HEK293 (cell line): ENCODE measurements at regions not wholly inside any gene's neighbourhood (a gene's known extent, or its start where the extent isn't known, plus 50 kb on each side); places are given as distances from the start of the nearest gene placed in this dataset.
A peak's percentile ranks its signal among the peaks of the same experiment; 100 is the strongest.

Experiments used
- CTCF ChIA-PET: fragments of 350-600 bp; formaldehyde crosslinking; extraction: SDS; loops from one replicate; lab custom pipeline; 2021; ENCODE audit warnings: antibody characterized with exemption; lab: Yijun Ruan, JAX
- POLR2A ChIA-PET: fragments of 300-600 bp; formaldehyde crosslinking; extraction: SDS; loops from one replicate; lab custom pipeline; 2020; ENCODE audit warnings: antibody characterized with exemption, inconsistent platforms; lab: Yijun Ruan, JAX
- H3K27ac ChIP-seq: fragments of 200-500 bp; sonication (Bioruptor generic); 2 replicates; pipeline ENCODE4 v1.5.1; 2014; ENCODE audit warnings: low read depth, low read length, control low read depth, inconsistent platforms; ENCODE audit errors: extremely low read depth
- H3K36me3 ChIP-seq, 2 experiments: fragments of 200-500 bp in 1 of 2; sonication (Bioruptor generic) in 1 of 2; 1 replicate in 1 of 2; 2 replicates in 1 of 2; pipeline ENCODE4 v1.5.1; 2014 to 2017; ENCODE audit warnings: inconsistent platforms in 2 of 2, low read length in 2 of 2; ENCODE audit not compliant: control insufficient read depth in 2 of 2, insufficient read depth in 1 of 2
- H3K4me1 ChIP-seq: fragments of 200-500 bp; sonication (Bioruptor generic); 2 replicates; pipeline ENCODE4 v1.5.1; 2014; ENCODE audit warnings: mild to moderate bottlenecking, low read length, inconsistent platforms; ENCODE audit not compliant: control insufficient read depth, insufficient read depth
- H3K4me3 ChIP-seq: 2 replicates; pipeline ENCODE4 v1.5.1; 2011; ENCODE audit warnings: low read depth, mild to moderate bottlenecking, control low read depth, low read length, moderate library complexity
- H3K9me3 ChIP-seq: fragments of 200-500 bp; sonication (Bioruptor generic); 2 replicates; pipeline ENCODE4 v1.5.1; 2014; ENCODE audit warnings: low read depth, low read length, inconsistent platforms; ENCODE audit not compliant: control insufficient read depth, insufficient read depth
- GLIS2 ChIP-seq: fragments of 450-650 bp; formaldehyde crosslinking; IDR thresholded peaks from 2 replicates; pipeline ENCODE4 v1.5.1; 2016; ENCODE audit warnings: missing biosample characterization, missing genetic modification characterization
- KLF10 ChIP-seq: fragments of 450-650 bp; IDR thresholded peaks from 2 replicates; pipeline ENCODE4 v1.5.1; 2018; ENCODE audit warnings: missing biosample characterization, mild to moderate bottlenecking, missing genetic modification characterization
- PRDM1 ChIP-seq: fragments of 450-650 bp; formaldehyde crosslinking; IDR thresholded peaks from 2 replicates; pipeline ENCODE4; 2016; ENCODE audit warnings: missing biosample characterization, missing genetic modification characterization
- SCRT2 ChIP-seq: fragments of 450-650 bp; formaldehyde crosslinking; IDR thresholded peaks from 2 replicates; pipeline ENCODE4 v1.5.1; 2016; ENCODE audit warnings: missing biosample characterization, missing genetic modification characterization
- WT1 ChIP-seq: fragments of 450-650 bp; formaldehyde crosslinking; IDR thresholded peaks from 2 replicates; pipeline ENCODE4 v1.5.1; 2016; ENCODE audit warnings: missing biosample characterization, missing genetic modification characterization
- ZEB2 ChIP-seq: fragments of 450-650 bp; formaldehyde crosslinking; IDR thresholded peaks from 2 replicates; pipeline ENCODE4 v1.5.1; 2016; ENCODE audit warnings: missing biosample characterization, missing genetic modification characterization
- ZNF248 ChIP-seq: fragments of 450-650 bp; formaldehyde crosslinking; IDR thresholded peaks from 2 replicates; pipeline ENCODE4 v1.5.1; 2017; ENCODE audit warnings: missing biosample characterization, missing genetic modification characterization
- ZNF366 ChIP-seq: fragments of 450-650 bp; formaldehyde crosslinking; conservative IDR thresholded peaks from 2 replicates; pipeline ENCODE4 v1.5.1; 2016; ENCODE audit warnings: missing biosample characterization, missing genetic modification characterization
- ZNF394 ChIP-seq: fragments of 450-650 bp; formaldehyde crosslinking; IDR thresholded peaks from 2 replicates; pipeline ENCODE4 v1.5.1; 2016; ENCODE audit warnings: missing biosample characterization, missing genetic modification characterization, mild to moderate bottlenecking, moderate library complexity, borderline replicate concordance
- ZNF48 ChIP-seq: fragments of 450-650 bp; formaldehyde crosslinking; IDR thresholded peaks from 2 replicates; pipeline ENCODE4 v1.5.1; 2016; ENCODE audit warnings: missing biosample characterization, missing genetic modification characterization
- ZNF629 ChIP-seq: fragments of 450-650 bp; formaldehyde crosslinking; IDR thresholded peaks from 2 replicates; pipeline ENCODE4 v1.5.1; 2017; ENCODE audit warnings: missing biosample characterization, missing genetic modification characterization
- ZNF658 ChIP-seq: fragments of 450-650 bp; formaldehyde crosslinking; IDR thresholded peaks from 2 replicates; pipeline ENCODE4; 2016; ENCODE audit warnings: missing biosample characterization, missing genetic modification characterization
- ZNF660 ChIP-seq: fragments of 450-650 bp; IDR thresholded peaks from 2 replicates; pipeline ENCODE4 v1.5.1; 2018; ENCODE audit warnings: missing biosample characterization, mild to moderate bottlenecking, missing genetic modification characterization
- ZNF777 ChIP-seq: fragments of 450-650 bp; formaldehyde crosslinking; IDR thresholded peaks from 2 replicates; pipeline ENCODE4 v1.5.1; 2017; ENCODE audit warnings: missing biosample characterization, missing genetic modification characterization, borderline replicate concordance
- ZXDB ChIP-seq: fragments of 450-650 bp; formaldehyde crosslinking; IDR thresholded peaks from 2 replicates; pipeline ENCODE4 v1.5.1; 2016; ENCODE audit warnings: missing biosample characterization, missing genetic modification characterization
- TF ChIP-seq, protein P1 (sequence below): fragments of 450-650 bp; formaldehyde crosslinking; IDR thresholded peaks from 2 replicates; pipeline ENCODE4 v1.5.1; 2017; ENCODE audit warnings: missing biosample characterization, missing genetic modification characterization
- TF ChIP-seq, protein P2 (sequence below): fragments of 450-650 bp; formaldehyde crosslinking; conservative IDR thresholded peaks from 2 replicates; pipeline ENCODE4 v1.5.1; 2016; ENCODE audit warnings: low read depth, missing biosample characterization, missing genetic modification characterization
- TF ChIP-seq, protein P3 (sequence below): fragments of 450-650 bp; formaldehyde crosslinking; conservative IDR thresholded peaks from 2 replicates; pipeline ENCODE4 v1.5.1; 2016; ENCODE audit warnings: low read depth, missing biosample characterization, missing genetic modification characterization

DNA sequence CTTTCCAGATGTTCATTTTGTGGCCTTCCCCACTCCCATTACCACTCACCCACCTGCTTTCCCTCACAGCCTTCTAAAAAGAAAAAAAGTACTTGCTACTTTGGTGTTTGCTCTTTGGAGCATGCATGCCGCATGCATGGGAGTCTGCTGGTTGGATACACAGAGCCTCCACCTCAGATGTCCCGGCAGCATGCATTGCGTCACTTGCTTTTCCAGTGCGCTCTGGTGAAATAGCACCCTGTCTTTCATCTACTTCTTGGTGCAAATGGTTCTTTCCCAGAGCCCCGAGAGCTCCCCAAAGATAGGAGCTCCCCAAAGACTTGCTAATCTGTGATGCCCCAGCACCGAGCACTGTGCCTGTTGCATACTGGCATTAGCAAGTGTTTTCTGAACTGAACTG, 333.2 kb upstream of the ZNF507 start:
- no peaks in the 10 kb centered on the region; the same call in 1 of the 2 replicates for H3K9me3 ChIP-seq
- no peak overlapping the region for H3K4me3 ChIP-seq
- no peak overlapping the region for H3K27ac ChIP-seq
- no peaks in the 10 kb centered on the region for H3K36me3 ChIP-seq
- ChIA-PET CTCF (no interaction called here), POLR2A (no interaction called here)
- peaks cover 7% of the 10 kb centered on the region for H3K4me1 ChIP-seq
- no peak for TF ChIP-seq ZNF248 (tag by site-specific recombination)
- TF ChIP-seq SCRT2 (tag by site-specific recombination): no peak
- TF ChIP-seq ZNF660 (tag by site-specific recombination): no peak
- TF ChIP-seq ZNF394 (tag by site-specific recombination): no peak

DNA sequence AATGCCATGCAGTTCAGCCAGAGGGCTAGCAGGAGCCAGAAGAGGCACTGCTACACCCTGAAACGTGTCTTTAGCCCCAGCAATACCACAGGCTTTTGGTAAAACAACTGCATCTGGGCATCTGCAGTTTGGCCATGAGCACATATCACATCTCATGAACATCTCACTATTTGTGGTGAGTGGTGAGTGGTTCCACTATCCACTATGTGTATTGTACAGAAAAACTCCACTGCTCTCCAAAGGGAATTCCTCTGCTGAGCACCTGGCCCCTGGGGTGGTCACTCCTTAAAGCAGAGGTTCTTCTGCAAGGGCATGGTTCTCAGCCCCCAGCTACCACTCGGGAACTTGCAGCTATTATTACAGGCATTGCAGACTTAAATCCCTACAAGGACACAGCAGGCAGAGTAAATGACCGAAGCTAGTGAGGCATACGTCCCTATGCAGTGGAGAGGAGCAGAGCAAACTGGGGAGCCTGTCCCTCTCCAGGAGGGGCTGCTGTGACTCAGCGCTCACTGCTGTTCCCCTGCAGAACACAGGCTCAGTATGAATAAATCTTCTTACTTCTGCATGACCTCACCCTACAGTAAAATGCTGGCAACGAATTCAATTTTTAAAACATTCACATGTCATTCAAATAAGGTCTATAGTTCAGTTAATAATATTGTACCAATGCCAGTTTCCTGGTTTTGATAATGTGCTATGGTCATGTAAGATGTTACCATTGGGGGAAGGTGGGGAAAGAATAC, 332.4 kb upstream of the ZNF507 start:
- CTCF ChIA-PET: interaction anchor here (0.7 kb wide), 1 partner anchor 1124 kb away, joined by 3 read pairs; no protein-coding TSS in a partner anchor

GRCh38 chr19:32017176-32017953, 328.0 kb upstream of the ZNF507 start:
- H3K4me1 ChIP-seq: peaks cover 21% of the 10 kb centered on the region
- no peaks in the 10 kb centered on the region for H3K36me3 ChIP-seq
- H3K9me3 ChIP-seq: no peaks in the 10 kb centered on the region; the same call in 1 of the 2 replicates
- H3K4me3 ChIP-seq: no peak overlapping the region
- ChIA-PET POLR2A (no interaction called here), CTCF (no interaction called here)
- peak overlapping the region; percentile 21 for H3K27ac ChIP-seq
- TF ChIP-seq, protein P1, sequence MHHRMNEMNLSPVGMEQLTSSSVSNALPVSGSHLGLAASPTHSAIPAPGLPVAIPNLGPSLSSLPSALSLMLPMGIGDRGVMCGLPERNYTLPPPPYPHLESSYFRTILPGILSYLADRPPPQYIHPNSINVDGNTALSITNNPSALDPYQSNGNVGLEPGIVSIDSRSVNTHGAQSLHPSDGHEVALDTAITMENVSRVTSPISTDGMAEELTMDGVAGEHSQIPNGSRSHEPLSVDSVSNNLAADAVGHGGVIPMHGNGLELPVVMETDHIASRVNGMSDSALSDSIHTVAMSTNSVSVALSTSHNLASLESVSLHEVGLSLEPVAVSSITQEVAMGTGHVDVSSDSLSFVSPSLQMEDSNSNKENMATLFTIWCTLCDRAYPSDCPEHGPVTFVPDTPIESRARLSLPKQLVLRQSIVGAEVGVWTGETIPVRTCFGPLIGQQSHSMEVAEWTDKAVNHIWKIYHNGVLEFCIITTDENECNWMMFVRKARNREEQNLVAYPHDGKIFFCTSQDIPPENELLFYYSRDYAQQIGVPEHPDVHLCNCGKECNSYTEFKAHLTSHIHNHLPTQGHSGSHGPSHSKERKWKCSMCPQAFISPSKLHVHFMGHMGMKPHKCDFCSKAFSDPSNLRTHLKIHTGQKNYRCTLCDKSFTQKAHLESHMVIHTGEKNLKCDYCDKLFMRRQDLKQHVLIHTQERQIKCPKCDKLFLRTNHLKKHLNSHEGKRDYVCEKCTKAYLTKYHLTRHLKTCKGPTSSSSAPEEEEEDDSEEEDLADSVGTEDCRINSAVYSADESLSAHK: no peak
- TF ChIP-seq ZNF660 (tag by site-specific recombination) (no peak), ZNF629 (tag by site-specific recombination) (no peak), ZEB2 (tag by site-specific recombination) (no peak), PRDM1 (tag by site-specific recombination) (no peak)
- TF ChIP-seq, protein P2, sequence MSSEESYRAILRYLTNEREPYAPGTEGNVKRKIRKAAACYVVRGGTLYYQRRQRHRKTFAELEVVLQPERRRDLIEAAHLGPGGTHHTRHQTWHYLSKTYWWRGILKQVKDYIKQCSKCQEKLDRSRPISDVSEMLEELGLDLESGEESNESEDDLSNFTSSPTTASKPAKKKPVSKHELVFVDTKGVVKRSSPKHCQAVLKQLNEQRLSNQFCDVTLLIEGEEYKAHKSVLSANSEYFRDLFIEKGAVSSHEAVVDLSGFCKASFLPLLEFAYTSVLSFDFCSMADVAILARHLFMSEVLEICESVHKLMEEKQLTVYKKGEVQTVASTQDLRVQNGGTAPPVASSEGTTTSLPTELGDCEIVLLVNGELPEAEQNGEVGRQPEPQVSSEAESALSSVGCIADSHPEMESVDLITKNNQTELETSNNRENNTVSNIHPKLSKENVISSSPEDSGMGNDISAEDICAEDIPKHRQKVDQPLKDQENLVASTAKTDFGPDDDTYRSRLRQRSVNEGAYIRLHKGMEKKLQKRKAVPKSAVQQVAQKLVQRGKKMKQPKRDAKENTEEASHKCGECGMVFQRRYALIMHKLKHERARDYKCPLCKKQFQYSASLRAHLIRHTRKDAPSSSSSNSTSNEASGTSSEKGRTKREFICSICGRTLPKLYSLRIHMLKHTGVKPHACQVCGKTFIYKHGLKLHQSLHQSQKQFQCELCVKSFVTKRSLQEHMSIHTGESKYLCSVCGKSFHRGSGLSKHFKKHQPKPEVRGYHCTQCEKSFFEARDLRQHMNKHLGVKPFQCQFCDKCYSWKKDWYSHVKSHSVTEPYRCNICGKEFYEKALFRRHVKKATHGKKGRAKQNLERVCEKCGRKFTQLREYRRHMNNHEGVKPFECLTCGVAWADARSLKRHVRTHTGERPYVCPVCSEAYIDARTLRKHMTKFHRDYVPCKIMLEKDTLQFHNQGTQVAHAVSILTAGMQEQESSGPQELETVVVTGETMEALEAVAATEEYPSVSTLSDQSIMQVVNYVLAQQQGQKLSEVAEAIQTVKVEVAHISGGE (tag by site-specific recombination): no peak

More for the DNA sequence above, 332.4 kb upstream of the ZNF507 start:
- no peak for TF ChIP-seq GLIS2 (tag by site-specific recombination)
- TF ChIP-seq ZNF48 (tag by site-specific recombination): no peak
- TF ChIP-seq, protein P3, sequence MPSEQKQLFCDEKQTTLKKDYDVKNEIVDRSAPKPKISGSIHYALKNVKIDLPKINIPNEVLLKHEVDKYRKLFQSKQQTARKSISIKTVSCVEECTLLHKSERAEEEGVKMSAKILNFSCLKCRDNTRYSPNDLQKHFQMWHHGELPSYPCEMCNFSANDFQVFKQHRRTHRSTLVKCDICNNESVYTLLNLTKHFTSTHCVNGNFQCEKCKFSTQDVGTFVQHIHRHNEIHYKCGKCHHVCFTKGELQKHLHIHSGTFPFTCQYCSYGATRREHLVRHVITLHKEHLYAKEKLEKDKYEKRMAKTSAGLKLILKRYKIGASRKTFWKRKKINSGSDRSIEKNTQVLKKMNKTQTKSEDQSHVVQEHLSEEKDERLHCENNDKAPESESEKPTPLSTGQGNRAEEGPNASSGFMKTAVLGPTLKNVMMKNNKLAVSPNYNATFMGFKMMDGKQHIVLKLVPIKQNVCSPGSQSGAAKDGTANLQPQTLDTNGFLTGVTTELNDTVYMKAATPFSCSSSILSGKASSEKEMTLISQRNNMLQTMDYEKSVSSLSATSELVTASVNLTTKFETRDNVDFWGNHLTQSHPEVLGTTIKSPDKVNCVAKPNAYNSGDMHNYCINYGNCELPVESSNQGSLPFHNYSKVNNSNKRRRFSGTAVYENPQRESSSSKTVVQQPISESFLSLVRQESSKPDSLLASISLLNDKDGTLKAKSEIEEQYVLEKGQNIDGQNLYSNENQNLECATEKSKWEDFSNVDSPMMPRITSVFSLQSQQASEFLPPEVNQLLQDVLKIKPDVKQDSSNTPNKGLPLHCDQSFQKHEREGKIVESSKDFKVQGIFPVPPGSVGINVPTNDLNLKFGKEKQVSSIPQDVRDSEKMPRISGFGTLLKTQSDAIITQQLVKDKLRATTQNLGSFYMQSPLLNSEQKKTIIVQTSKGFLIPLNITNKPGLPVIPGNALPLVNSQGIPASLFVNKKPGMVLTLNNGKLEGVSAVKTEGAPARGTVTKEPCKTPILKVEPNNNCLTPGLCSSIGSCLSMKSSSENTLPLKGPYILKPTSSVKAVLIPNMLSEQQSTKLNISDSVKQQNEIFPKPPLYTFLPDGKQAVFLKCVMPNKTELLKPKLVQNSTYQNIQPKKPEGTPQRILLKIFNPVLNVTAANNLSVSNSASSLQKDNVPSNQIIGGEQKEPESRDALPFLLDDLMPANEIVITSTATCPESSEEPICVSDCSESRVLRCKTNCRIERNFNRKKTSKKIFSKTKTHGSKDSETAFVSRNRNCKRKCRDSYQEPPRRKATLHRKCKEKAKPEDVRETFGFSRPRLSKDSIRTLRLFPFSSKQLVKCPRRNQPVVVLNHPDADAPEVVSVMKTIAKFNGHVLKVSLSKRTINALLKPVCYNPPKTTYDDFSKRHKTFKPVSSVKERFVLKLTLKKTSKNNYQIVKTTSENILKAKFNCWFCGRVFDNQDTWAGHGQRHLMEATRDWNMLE (tag by site-specific recombination): no peak
- no peak for TF ChIP-seq ZNF366 (tag by site-specific recombination)
- TF ChIP-seq ZNF777 (tag by site-specific recombination): no peak
- no peak for TF ChIP-seq ZXDB (tag by site-specific recombination)
- TF ChIP-seq ZNF658 (tag by site-specific recombination): no peak
- TF ChIP-seq KLF10 (tag by site-specific recombination): no peak
- no peak for TF ChIP-seq WT1
- Histone ChIP-seq H3K36me3 (no peaks in the 10 kb centered on the region), H3K4me1 (peaks cover 15% of the 10 kb centered on the region), H3K9me3 (no peaks in the 10 kb centered on the region; the same call in 1 of the 2 replicates), H3K4me3 (no peak overlapping the region), H3K27ac (no peak overlapping the region)
- POLR2A ChIA-PET: no interaction called here
